ENCODE measurements at regions not wholly inside any gene's neighbourhood (a gene's known extent, or its start where the extent isn't known, plus 50 kb on each side); places are given as distances from the start of the nearest gene placed in this dataset.

DNA sequence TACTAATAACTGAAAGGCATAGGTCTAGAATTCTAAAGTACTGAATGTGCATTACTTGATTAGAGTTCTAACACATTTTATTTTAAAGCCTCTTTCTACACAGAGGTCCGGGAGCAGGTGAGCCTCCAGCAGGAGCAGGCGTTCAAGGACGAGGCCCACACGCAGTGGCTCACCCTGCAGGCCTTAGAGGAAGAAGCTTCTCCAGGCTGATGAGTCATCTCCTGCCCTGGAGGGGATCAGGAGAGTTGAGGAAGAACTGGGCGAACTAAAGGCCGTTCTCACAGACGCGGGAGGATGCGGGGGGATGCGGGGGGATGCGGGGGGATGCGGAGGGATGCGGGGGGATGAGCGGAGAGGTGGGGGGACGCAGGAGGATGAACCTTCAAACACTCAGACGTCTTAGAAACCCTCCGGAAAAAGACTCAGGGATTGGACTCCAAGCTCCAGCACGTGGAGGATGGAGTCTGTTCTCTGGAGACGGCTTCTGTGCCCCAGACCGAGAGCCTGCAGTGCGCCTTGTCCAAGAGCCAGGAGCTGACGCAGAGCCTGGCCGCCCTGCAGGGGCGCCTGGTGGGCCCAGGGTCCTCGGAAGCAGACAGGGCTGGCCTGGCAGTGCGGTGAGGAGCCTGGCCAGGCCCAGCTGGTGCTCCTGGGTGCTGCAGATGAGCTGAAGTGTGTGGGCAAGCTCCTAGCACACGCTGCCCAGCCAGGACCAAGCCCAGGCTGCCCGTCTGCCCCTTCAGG, 433.7 kb upstream of the TPK1 start (continued):
- TF ChIP-seq POU2F2 (IDR thresholded peaks at IDR 0.05; ENCODE audit: borderline replicate concordance, low read depth, low read length) (no peak), ATF3 (IDR thresholded peaks at IDR 0.05; ENCODE audit: borderline replicate concordance, extremely low read depth, low read depth, low read length) (no peak), SMARCA5 (IDR thresholded peaks at IDR 0.05) (no peak), CREM (IDR thresholded peaks at IDR 0.05; ENCODE audit: low read depth) (no peak), ZNF274 (IDR thresholded peaks at IDR 0.05; ENCODE audit: insufficient read depth, insufficient read length) (no peak), RFX5 (IDR thresholded peaks at IDR 0.05; ENCODE audit: low read depth, low read length) (no peak)

- RAD21 ChIA-PET (ENCODE audit: unreplicated experiment) = no interaction called here
- SMC1A ChIA-PET (ENCODE audit: uncharacterized antibody, unreplicated experiment) = no interaction called here
- POLR2A ChIA-PET = no interaction called here
- ATAC-seq (no peak), FAIRE-seq (no peak), DNase-seq (ENCODE audit: low read depth, low spot score) (no peak)
- H2AFZ ChIP-seq (ENCODE audit: control insufficient read depth, low read depth, low read length) = no peak overlapping the region
- no peaks in the 10 kb centered on the region for H3K36me3 ChIP-seq (ENCODE audit: control insufficient read depth in 2 of 2, insufficient read depth in 2 of 2, low read length in 1 of 2)
- CTCF ChIA-PET = no interaction called here
- H3K9ac ChIP-seq (ENCODE audit: control insufficient read depth, insufficient read depth, low read length) = no peak overlapping the region
- H3K4me2 ChIP-seq (ENCODE audit: control insufficient read depth, insufficient read depth) = no peak overlapping the region
- H3K4me1 ChIP-seq (ENCODE audit: control insufficient read depth, insufficient read depth, low read length) = no peaks in the 10 kb centered on the region
- intact Hi-C loops (cut with micrococcal nuclease; ENCODE audit: unreplicated experiment) = no loop called here
- no TSS peak for BruUV-seq (replicated peaks)
- WGBS (ENCODE audit: insufficient coverage, insufficient replicate concordance, low lambda C conversion rate, missing lambda C conversion rate) = 29% methylated on average over 4 of the region's 4 CpGs
- H3K4me3 ChIP-seq = no peak overlapping the region
- TF ChIP-seq SIN3A (IDR thresholded peaks at IDR 0.05; ENCODE audit: low read depth, low read length) (no peak), HDAC2 (IDR thresholded peaks at IDR 0.05) (no peak), ZNF207 (IDR thresholded peaks at IDR 0.05; ENCODE audit: borderline replicate concordance) (no peak), SIX5 (IDR thresholded peaks at IDR 0.05; ENCODE audit: low read depth, low read length, severe bottlenecking) (no peak)
- no peaks in the 10 kb centered on the region for H4K20me1 ChIP-seq (ENCODE audit: control insufficient read depth, insufficient read depth)
- no peaks in the 10 kb centered on the region for H3K27me3 ChIP-seq (replicated peaks in 1 of 2; ENCODE audit: control insufficient read depth in 2 of 2, insufficient read depth in 2 of 2, low read length in 1 of 2)
- no peak overlapping the region for H3K27ac ChIP-seq (ENCODE audit: control insufficient read depth, insufficient read depth)
- H3K9me3 ChIP-seq (replicated peaks; ENCODE audit: control insufficient read depth, insufficient read depth, low read length) = no peaks in the 10 kb centered on the region
- in situ Hi-C loops (cut with MboI) = no loop called here
- no peaks in the 10 kb centered on the region for H3K79me2 ChIP-seq (ENCODE audit: control insufficient read depth, insufficient read depth, low read length)
These were observed 429.3 kb upstream of the TPK1 start for GRCh38 chr7:145265180-145265579.
